Activated CD4-positive, alpha-beta T cell treated with anti-CD3 and anti-CD28 coated beads for 48 hours (primary cell): ENCODE measurements at regions not wholly inside any gene's neighbourhood (a gene's known extent, or its start where the extent isn't known, plus 50 kb on each side); places are given as distances from the start of the nearest gene placed in this dataset.
"Not testable (repeated sequence)": the region's sequence is repeated elsewhere in the genome, so short reads cannot be mapped to it uniquely, and the experiment has no call there.

Experiments
- DNase-seq: peaks from one replicate; pipeline ENCODE4 v3.0.0-alpha.2; 2020

DNA sequence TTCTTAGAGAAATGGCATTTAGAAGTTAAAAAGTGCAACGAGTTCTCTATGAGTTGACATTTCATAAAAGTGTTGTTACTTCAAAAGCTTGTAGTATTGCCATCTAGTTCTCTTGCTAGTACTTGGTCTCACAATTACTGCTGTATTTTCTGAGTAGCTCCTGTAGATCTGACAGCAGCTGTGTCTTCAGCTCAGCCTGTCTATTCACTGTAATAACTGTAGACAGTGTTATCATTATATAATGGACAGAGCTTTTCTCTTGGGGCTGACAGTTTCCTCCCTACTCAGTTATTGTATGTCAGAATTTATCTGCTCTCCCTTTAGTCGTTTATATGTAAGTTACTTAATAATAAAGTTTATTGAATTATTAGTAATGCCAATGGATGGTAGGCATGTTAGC lies 388.7 kb upstream of the VSTM2A start:
- no peak for DNase-seq

DNA sequence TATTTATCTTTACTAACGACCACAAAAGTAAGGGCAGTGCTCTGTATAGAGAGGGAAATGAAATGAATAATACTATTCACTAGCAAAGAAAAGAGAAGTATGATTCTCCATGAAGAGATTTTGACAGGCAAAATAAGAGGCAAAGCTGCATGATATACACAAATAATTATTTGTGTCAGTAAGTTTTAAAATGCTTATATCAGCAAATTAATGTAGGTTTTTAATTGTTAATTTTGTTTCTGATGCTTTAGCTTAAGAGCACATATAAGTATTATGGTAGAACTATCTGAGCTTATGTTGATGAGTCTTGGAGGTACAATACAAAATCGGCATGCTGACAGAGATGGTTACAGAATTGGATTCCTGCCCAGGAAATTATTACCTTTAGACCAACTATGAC lies 383.1 kb upstream of the VSTM2A start:
- DNase-seq: no peak

DNA sequence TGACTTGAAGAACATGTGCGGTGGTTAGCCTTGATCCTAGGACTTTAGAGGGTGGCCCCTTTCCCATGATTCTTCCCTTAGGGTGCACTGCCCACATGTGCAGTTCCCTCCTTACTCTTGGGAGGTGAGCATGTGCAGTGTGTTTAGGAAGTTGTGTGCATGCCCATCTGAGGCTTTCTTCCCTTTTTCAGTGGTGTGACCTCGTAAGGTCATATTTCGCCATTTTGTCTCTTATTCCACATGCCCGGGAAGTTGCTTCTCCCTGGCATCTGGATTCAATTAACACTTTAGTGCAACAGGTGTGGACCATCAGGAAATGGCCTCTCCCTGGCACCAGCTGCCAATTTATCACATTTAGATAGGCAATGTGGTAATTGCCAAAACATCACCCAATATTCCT lies 380.6 kb upstream of the VSTM2A start:
- DNase-seq: no peak

DNA sequence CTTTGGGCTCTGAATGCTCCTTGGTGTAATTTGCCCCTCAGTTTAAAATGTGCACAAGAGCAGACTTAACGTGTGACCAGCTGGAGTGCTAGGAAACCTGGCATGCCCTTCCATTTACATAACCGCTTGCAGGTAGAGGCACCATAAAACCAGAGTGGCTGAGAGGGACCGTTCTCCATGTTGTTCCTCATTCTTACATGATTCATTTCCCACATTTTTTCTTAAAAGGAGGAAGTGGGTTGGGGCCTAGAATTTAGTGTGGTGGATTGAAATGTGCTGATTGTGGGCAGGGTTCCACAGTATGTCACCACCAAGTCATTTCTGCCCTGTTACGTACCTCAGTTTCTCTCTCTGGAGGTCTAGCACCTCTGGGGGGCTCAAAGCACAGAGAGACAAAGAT lies 375.8 kb upstream of the VSTM2A start:
- DNase-seq: no peak

- DNase-seq: no peak
Observed at GRCh38 chr7:54179321-54180029, 362.7 kb upstream of the VSTM2A start.

- no peak for DNase-seq
Observed at GRCh38 chr7:54180796-54181195, 361.4 kb upstream of the VSTM2A start.

DNA sequence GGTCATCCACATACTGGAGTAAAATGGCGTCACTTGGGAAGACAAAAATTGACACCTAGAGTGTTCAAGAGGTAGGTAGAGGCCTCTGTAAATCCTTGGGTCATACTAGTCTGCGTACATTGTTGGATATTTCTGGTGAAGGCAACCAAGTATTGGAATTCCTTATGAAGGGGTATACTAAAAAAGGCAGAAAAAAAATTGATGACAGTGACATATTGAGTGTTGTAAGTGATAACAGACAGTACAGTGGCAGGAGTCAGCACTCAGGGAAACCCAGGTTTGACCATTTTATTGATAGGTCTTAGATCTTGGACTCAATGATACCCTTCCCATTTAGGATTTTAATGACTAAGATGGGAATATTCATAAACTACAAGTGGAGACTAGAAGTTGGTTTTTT lies 359.1 kb upstream of the VSTM2A start:
- no peak for DNase-seq

GRCh38 chr7:54186336-54186735 lies 355.8 kb upstream of the VSTM2A start:
- no peak for DNase-seq

DNA sequence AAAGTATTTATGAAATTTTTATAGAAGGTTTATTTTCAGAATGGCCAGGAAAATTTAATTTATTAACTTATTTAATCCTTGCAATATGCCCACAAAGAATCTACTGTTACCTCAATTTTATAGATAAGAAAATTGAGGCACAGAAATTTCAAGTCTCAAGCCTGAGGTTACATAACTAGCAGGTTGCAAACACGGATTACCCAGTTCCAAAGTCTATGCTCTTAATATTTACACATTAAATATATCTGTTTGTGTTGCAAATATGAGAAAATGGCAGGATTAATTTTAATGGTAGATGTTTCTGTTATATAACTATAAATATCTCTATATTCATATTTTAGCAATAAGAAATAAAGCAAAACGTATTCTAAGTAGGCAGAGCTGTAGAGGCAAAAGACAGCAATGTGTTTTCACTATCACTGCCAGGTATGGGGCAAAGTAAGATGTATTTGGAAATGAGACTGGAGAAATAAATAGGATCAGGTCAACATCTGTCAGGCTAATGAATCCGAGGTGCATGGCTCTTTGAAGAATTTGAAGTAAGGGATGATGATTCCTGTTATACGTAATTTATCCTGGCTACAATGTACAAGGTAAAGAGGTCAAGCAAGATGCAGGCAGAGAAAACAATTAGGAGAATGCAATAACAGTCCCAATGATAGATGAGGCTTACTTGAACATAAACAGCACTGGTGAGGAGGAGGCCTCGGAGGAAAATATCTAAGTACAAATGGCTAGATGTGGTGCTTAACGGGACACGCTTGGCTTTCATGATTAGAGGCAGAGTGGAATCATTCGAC lies 354.1 kb upstream of the VSTM2A start:
- DNase-seq: no peak

- no peak for DNase-seq
Observed at GRCh38 chr7:54188843-54189242, 353.3 kb upstream of the VSTM2A start.

- DNase-seq: no peak
Observed at GRCh38 chr7:54189330-54189729, 352.8 kb upstream of the VSTM2A start.

- DNase-seq: no peak
Observed at GRCh38 chr7:54201501-54201900, 340.7 kb upstream of the VSTM2A start.

- DNase-seq: no peak
Observed at GRCh38 chr7:54215424-54215823, 326.8 kb upstream of the VSTM2A start.

DNA sequence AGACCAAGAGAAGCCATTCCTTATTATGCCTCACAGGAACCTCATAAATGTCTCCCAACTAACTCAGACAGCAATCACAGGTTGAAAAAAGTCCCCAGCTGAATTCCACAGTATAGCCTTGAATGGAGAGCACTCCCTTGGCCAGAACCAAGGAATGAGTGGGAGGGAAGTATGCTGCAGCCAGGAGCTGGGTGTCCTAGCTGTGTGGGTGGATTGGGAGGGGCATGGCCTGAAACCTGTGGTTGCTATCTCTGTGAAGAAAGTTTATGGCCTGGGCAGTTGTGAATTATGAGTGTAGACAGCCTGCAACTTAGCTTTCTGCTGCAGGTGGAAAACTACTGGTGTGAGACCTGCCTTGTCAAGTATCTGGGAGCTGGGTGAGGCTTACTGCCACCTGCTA lies 316.1 kb upstream of the VSTM2A start:
- DNase-seq: not testable (repeated sequence)

DNA sequence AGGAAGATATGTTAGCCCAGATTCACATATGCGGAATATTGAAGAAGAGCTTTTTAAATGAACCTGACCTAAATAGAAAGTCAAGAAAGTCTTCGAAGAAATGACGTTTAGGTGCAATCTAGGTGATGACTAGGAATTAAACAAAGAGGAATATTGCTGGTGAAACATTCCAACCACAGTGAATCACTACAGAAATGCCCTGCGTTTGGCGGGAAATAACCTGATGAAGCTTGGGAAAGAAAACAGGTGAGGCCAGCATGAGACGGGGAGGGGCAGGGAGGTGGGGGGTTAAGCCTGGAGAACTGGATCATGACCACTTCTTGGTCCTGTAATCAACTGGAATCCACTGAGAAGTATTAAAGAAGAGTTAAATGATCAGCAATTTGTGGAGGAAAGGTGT lies 299.4 kb upstream of the VSTM2A start:
- DNase-seq: no peak

GRCh38 chr7:54245020-54245419 lies 297.2 kb upstream of the VSTM2A start:
- no peak for DNase-seq

DNA sequence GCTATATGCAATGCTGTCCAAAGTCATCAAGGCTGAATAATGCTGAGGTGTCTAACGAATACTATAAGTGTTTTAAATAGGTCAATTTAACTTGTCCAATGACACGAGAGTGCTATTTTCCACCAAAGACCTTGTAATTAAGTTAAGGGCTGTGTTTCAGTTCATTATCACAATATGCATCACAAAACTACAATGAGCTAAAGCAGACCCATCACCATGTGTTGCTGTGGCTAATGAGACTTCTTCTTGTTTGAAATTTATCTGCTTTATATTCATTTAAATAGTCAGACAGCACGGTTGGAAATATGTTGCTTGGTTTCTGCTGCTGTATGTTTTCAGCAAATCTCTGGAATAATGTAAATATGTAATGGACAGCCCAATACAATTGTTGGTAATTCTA lies 292.5 kb upstream of the VSTM2A start:
- no peak for DNase-seq

- DNase-seq: no peak
Observed at GRCh38 chr7:54252256-54253035, 289.7 kb upstream of the VSTM2A start.

- DNase-seq: no peak
Observed at GRCh38 chr7:54253036-54253373, 289.2 kb upstream of the VSTM2A start.

DNA sequence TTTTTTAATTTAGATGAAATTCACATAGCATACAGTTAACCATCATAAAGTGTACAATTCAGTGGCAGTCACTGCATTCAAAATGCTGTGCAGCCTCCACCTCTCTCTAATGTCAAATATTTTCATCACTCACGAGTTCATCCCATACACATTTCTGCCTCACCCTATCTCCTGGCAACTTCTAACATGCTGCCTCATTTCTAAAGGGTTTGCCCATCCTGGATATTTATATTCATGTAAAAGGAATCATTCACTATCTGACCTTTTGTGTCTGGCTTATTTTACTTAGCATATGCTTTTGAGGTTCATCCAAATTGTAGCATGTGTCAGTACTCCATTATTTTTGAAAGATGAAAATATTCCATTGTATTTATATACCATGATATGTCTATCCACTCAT lies 286.9 kb upstream of the VSTM2A start:
- no peak for DNase-seq

GRCh38 chr7:54259185-54259584 lies 283.0 kb upstream of the VSTM2A start:
- DNase-seq: no peak

DNA sequence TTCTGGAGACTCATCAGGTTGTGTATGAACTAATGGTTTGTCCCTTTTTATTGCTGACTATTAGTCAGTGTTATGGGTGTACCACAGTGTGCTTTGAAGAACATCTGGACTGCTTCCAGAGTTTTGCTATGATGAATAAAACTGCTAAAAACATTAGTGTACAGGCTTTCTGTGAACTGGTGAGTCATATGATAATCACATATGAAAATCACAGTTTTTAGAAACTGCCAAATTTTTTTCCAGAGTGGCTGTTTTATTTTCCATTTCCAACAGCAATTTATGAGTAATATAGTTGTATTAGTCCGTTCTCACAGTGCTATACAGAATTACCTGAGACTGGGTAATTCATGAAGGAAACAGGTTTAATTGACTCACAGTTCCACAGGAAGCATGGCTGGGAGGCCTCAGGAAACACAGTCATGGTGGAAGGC lies 281.2 kb upstream of the VSTM2A start:
- DNase-seq: no peak

- no peak for DNase-seq
Observed at GRCh38 chr7:54278847-54279246, 263.3 kb upstream of the VSTM2A start.
